ENCODE measurements at regions not wholly inside any gene's neighbourhood (a gene's known extent, or its start where the extent isn't known, plus 50 kb on each side); places are given as distances from the start of the nearest gene placed in this dataset.

- H3K4me2 ChIP-seq (ENCODE audit: control insufficient read depth, extremely low read depth, insufficient read depth, low read depth, low read length), result no peak overlapping the region
- H3K9me3 ChIP-seq (ENCODE audit: control insufficient read depth, low read depth, low read length), result no peaks in the 10 kb centered on the region
- H3K9me1 ChIP-seq (ENCODE audit: control insufficient read depth, extremely low read depth, insufficient read depth, low read length), result no peaks in the 10 kb centered on the region
- H3K9ac ChIP-seq (ENCODE audit: control insufficient read depth, extremely low read depth, insufficient read depth, low read length), result no peak overlapping the region
- no peaks in the 10 kb centered on the region for H3K27me3 ChIP-seq (ENCODE audit: control insufficient read depth, extremely low read depth, insufficient read depth, low read length)
- no peaks in the 10 kb centered on the region for H4K20me1 ChIP-seq (ENCODE audit: control insufficient read depth, extremely low read depth, insufficient read depth, low read length)
- TF ChIP-seq CTCF (optimal IDR thresholded peaks at IDR 0.05 in 1 of 3, IDR thresholded peaks at IDR 0.05 in 1 of 3, conservative IDR thresholded peaks at IDR 0.05 in 1 of 3; ENCODE audit: extremely low read depth in 1 of 3, insufficient read depth in 2 of 3, low read length in 3 of 3), result no peak
- no peak for TF ChIP-seq EZH2 (IDR thresholded peaks at IDR 0.05; ENCODE audit: low read length)
- no peaks in the 10 kb centered on the region for H3K36me3 ChIP-seq (ENCODE audit: control insufficient read depth in 2 of 2, extremely low read depth in 1 of 2, insufficient read depth in 2 of 2, low read length in 2 of 2)
- H3K4me1 ChIP-seq (ENCODE audit: control insufficient read depth, extremely low read depth, insufficient read depth, low read length), result peaks cover 12% of the 10 kb centered on the region
- dilution Hi-C loops (cut with MboI; ENCODE audit: extremely low pct_ligation_motif_present, low sequenced_read_pairs), result no loop called here
- H3K27ac ChIP-seq (ENCODE audit: control insufficient read depth, insufficient read depth, low read length), result no peak overlapping the region
- DNase-seq (ENCODE audit: low read depth, low spot score) (no peak), FAIRE-seq (no peak)
- H2AFZ ChIP-seq (ENCODE audit: control insufficient read depth, low read length), result no peak overlapping the region
- H3K79me2 ChIP-seq (ENCODE audit: control insufficient read depth, insufficient read depth, low read length), result no peaks in the 10 kb centered on the region
- no peak overlapping the region for H3K4me3 ChIP-seq (ENCODE audit: control insufficient read depth in 2 of 3, extremely low read depth in 1 of 3, insufficient read depth in 2 of 3, low read depth in 1 of 3, low read length in 3 of 3)
Observed at GRCh38 chr12:25797386-25797785, 161.1 kb upstream of the RASSF8 start.

GRCh38 chr12:25797949-25798348 lies 160.5 kb upstream of the RASSF8 start:
- H3K9ac ChIP-seq (ENCODE audit: control insufficient read depth, extremely low read depth, insufficient read depth, low read length), result no peak overlapping the region
- no peak overlapping the region for H3K27ac ChIP-seq (ENCODE audit: control insufficient read depth, insufficient read depth, low read length)
- H3K9me3 ChIP-seq (ENCODE audit: control insufficient read depth, low read depth, low read length), result no peaks in the 10 kb centered on the region
- H3K9me1 ChIP-seq (ENCODE audit: control insufficient read depth, extremely low read depth, insufficient read depth, low read length), result no peaks in the 10 kb centered on the region
- no peaks in the 10 kb centered on the region for H3K79me2 ChIP-seq (ENCODE audit: control insufficient read depth, insufficient read depth, low read length)
- FAIRE-seq, result no peak
- H2AFZ ChIP-seq (ENCODE audit: control insufficient read depth, low read length), result no peak overlapping the region
- no peaks in the 10 kb centered on the region for H3K27me3 ChIP-seq (ENCODE audit: control insufficient read depth, extremely low read depth, insufficient read depth, low read length)
- no peak for DNase-seq (ENCODE audit: low read depth, low spot score)
- H4K20me1 ChIP-seq (ENCODE audit: control insufficient read depth, extremely low read depth, insufficient read depth, low read length), result no peaks in the 10 kb centered on the region
- H3K4me2 ChIP-seq (ENCODE audit: control insufficient read depth, extremely low read depth, insufficient read depth, low read depth, low read length), result no peak overlapping the region
- TF ChIP-seq CTCF (optimal IDR thresholded peaks at IDR 0.05 in 1 of 3, IDR thresholded peaks at IDR 0.05 in 1 of 3, conservative IDR thresholded peaks at IDR 0.05 in 1 of 3; ENCODE audit: extremely low read depth in 1 of 3, insufficient read depth in 2 of 3, low read length in 3 of 3), result no peak
- dilution Hi-C loops (cut with MboI; ENCODE audit: extremely low pct_ligation_motif_present, low sequenced_read_pairs), result no loop called here
- peaks cover 13% of the 10 kb centered on the region for H3K4me1 ChIP-seq (ENCODE audit: control insufficient read depth, extremely low read depth, insufficient read depth, low read length)
- H3K4me3 ChIP-seq (ENCODE audit: control insufficient read depth in 2 of 3, extremely low read depth in 1 of 3, insufficient read depth in 2 of 3, low read depth in 1 of 3, low read length in 3 of 3), result no peak overlapping the region
- H3K36me3 ChIP-seq (ENCODE audit: control insufficient read depth in 2 of 2, extremely low read depth in 1 of 2, insufficient read depth in 2 of 2, low read length in 2 of 2), result no peaks in the 10 kb centered on the region
